K562 (cell line): ENCODE measurements at regions not wholly inside any gene's neighbourhood (a gene's known extent, or its start where the extent isn't known, plus 50 kb on each side); places are given as distances from the start of the nearest gene placed in this dataset.

Experiments used
- E2F6 ChIP-seq, 2 experiments: IDR thresholded peaks; 2 replicates each; pipeline ENCODE4 v1.6.1; 2011; ENCODE audit warnings: borderline replicate concordance in 1 of 2, control low read depth in 1 of 2, low read depth in 1 of 2, low read length in 1 of 2, mild to moderate bottlenecking in 1 of 2, mixed read lengths in 1 of 2, moderate library complexity in 1 of 2; ENCODE audit not compliant: insufficient read depth in 1 of 2, insufficient read length in 1 of 2, poor library complexity in 1 of 2, severe bottlenecking in 1 of 2; ENCODE audit errors: extremely low read depth in 1 of 2
- FOXK1 ChIP-seq: sonication (generic); formaldehyde crosslinking; IDR thresholded peaks from 2 replicates; pipeline ENCODE4 v1.8.0; 2022; ENCODE audit warnings: missing genetic modification reagents, mild to moderate bottlenecking, borderline replicate concordance
- MBD2 ChIP-seq: sonication (generic); IDR thresholded peaks from 2 replicates; pipeline ENCODE4 v1.6.1; 2016; ENCODE audit warnings: low read depth, borderline replicate concordance
- RBM39 ChIP-seq: fragments of 200-400 bp; formaldehyde crosslinking; optimal IDR thresholded peaks from 2 replicates; pipeline ENCODE3; 2018; ENCODE audit warnings: low read depth, low read length
- RNF219 ChIP-seq: fragments of 250-450 bp; sonication (Bioruptor Pico); IDR thresholded peaks from 2 replicates; pipeline ENCODE4 v1.5.0; 2022; ENCODE audit warnings: mild to moderate bottlenecking
- SIN3A ChIP-seq, 2 experiments: fragments of 150-350 bp in 1 of 2; IDR thresholded peaks; 2 replicates each; pipeline ENCODE4 v1.6.1; 2011 to 2016; ENCODE audit warnings: borderline replicate concordance in 2 of 2, low read depth in 2 of 2, low read length in 2 of 2, mild to moderate bottlenecking in 2 of 2, moderate library complexity in 2 of 2; ENCODE audit not compliant: control insufficient read depth in 1 of 2
- SRSF7 ChIP-seq: fragments of 200-400 bp; formaldehyde crosslinking; optimal IDR thresholded peaks from 2 replicates; pipeline ENCODE3; 2017; ENCODE audit warnings: mild to moderate bottlenecking, low read depth, low read length
- ZBTB11 ChIP-seq, 3 experiments: fragments of 200-800 bp in 1 of 3; fragments of 250-450 bp in 1 of 3; fragments of 450-650 bp in 1 of 3; sonication (Bioruptor Pico) in 1 of 3; sonication (Bioruptor generic) in 1 of 3; formaldehyde crosslinking in 1 of 3; IDR thresholded peaks; 2 replicates each; pipeline versions ENCODE4 v1.6.1 to v1.8.0; 2016 to 2022; ENCODE audit warnings: mild to moderate bottlenecking in 2 of 3, missing genetic modification characterization in 2 of 3, missing compliant biosample characterization in 1 of 3, moderate library complexity in 1 of 3
- ZBTB7A ChIP-seq: IDR thresholded peaks from 2 replicates; pipeline ENCODE4 v1.6.1; 2011; ENCODE audit warnings: low read depth, mild to moderate bottlenecking, low read length, moderate library complexity, borderline replicate concordance; ENCODE audit not compliant: control insufficient read depth
- ZC3H11A ChIP-seq: IDR thresholded peaks from 2 replicates; pipeline ENCODE4 v1.6.1; 2012; ENCODE audit warnings: low read depth, low read length, improper control_type of control experiment
- ZEB2 ChIP-seq: fragments of 450-650 bp; IDR thresholded peaks from 2 replicates; pipeline ENCODE4 v1.6.1; 2016

- no peak for TF ChIP-seq MBD2
- TF ChIP-seq RNF219 (CRISPR knock-in tag), result no peak
- no peak for TF ChIP-seq FOXK1
- TF ChIP-seq ZBTB11 (CRISPR knock-in tag; IDR thresholded peaks at IDR 0.05), result no peak
- TF ChIP-seq SIN3A (IDR thresholded peaks at IDR 0.05; ENCODE audit: borderline replicate concordance in 2 of 2, control insufficient read depth in 1 of 2, low read depth in 2 of 2, low read length in 2 of 2), result no peak
- no peak for TF ChIP-seq ZC3H11A
- no peak for TF ChIP-seq E2F6 (IDR thresholded peaks at IDR 0.05; ENCODE audit: borderline replicate concordance in 1 of 2, extremely low read depth in 1 of 2, insufficient read depth in 1 of 2, insufficient read length in 1 of 2, low read depth in 1 of 2, low read length in 1 of 2, poor library complexity in 1 of 2, severe bottlenecking in 1 of 2)
- no peak for TF ChIP-seq SRSF7
- no peak for TF ChIP-seq ZEB2
- TF ChIP-seq ZBTB7A, result no peak
- TF ChIP-seq RBM39, result no peak
- TF ChIP-seq, all 486 proteins: peak for 0
Observed at GRCh38 chr1:168374566-168374965, 93.9 kb downstream of the TBX19 start (continued).
